AG08396 (cell line): ENCODE measurements at regions not wholly inside any gene's neighbourhood (a gene's known extent, or its start where the extent isn't known, plus 50 kb on each side); places are given as distances from the start of the nearest gene placed in this dataset.

Source experiments
- DNase-seq: peaks from one replicate; pipeline ENCODE4 v3.0.0; 2012; ENCODE audit warnings: low spot score, mixed read lengths

DNA sequence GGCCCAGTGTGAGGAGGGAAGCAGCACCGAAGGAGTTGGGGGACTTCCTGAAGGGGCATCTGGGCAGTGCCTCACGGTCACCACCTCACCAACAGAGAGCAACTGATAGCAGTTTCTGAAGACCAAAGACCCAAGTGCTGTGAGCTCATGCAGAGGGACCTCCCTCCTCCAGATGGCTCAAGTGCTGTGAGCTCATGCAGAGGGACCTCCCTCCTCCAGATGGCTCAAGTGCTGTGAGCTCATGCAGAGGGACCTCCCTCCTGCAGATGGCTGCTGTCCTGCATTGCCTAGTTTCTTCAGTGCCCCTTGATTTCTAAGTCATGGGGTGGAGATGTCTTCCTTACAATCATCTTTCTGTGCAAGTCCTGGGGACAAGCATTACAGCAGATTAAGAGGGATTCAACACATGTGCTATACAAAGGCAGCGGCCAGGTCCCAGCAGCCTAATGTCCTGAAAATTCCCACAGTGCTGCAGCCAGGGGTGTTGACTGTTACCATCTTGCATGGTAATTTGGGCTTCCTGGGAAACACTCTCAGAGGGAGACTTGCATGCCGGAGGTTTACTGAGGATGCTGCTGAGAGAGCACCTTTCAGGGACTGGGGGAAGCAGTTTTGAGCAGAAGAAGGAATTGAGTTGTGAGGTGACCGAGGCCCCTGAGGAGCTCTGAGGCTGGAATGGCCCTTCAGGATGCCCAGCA lies 409.3 kb downstream of the GALR1 start:
- DNase-seq: no peak

- no peak for DNase-seq
Observed at GRCh38 chr18:77666613-77667012, 417.0 kb downstream of the GALR1 start.

DNA sequence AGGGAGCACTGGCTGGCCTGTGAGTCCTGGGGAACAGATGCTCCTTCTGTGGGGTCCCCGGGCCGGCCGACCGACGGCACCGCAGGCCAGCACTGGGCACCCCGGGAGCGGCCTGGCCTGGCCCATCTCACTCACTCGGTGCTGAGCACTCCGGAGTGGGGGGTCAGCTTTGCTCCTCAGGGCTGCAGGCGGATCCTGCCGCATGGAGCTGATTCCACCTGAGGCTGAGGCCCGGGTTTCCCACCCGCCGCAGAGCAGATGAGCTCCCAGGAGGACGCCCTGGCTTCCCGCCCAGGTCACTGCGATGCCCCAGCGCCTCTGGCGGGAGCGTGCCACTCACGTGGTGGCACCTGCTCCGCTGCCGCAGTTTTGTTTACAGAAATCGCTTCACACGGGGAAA lies 418.6 kb downstream of the GALR1 start:
- no peak for DNase-seq

- DNase-seq: no peak
Observed at GRCh38 chr18:77669331-77669730, 419.7 kb downstream of the GALR1 start.

GRCh38 chr18:77671456-77672167 lies 422.0 kb downstream of the GALR1 start:
- DNase-seq: no peak

DNA sequence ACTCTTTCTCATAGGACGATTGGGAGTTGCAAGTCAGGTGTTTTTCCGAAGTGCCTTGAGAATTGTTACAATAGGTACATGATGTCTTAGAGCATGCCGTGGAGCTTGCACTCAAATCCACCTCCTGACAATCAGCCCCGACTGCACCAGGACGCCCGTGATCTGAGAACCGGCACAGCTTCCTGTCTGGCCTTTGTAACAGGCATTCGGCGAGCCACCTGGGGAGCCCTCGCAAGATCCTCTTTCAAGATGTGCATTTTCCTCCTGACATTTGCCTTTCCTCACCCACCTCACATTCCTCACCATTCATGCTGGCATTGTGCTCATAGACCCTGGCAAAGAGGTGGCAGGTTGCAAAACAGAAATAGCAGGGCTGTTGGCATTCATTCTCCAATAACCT lies 427.3 kb downstream of the GALR1 start:
- no peak for DNase-seq

DNA sequence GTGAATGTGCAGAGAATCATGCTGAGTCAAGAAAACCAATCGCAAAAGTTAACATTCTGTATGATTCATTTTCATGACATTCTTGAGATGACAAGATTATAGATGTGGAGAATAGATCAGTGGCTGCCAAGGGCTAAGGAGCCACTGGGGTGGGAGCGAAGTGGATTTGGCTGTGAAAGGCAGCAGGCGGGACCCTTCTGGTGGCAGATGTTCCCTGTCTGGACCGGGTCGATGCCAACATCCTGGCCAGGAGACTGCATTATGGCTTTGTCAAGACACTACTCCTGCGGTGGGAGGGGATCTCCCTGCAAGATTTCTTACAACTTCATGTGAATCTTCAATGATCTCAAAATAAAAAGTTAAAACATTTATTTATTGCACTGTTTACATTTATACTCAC lies 427.9 kb downstream of the GALR1 start:
- no peak for DNase-seq

DNA sequence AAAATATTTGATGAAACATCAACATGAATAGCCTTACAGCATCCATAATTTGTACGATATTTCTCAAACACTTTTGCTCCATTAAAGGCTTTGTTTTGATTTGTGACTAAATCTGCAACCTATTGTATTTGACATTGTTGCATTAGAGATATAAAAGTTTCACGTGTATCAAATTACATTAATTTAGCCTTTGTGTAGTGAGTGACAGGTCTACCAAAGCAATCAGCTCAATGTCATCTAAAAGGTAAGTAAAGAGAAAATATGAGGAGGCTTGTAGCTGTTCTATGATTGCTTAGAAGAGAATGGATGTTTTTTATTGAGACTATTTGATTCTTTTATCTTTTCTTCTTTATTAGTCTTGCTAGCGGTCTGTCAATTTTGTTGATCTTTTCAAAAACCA lies 430.2 kb downstream of the GALR1 start:
- no peak for DNase-seq

DNA sequence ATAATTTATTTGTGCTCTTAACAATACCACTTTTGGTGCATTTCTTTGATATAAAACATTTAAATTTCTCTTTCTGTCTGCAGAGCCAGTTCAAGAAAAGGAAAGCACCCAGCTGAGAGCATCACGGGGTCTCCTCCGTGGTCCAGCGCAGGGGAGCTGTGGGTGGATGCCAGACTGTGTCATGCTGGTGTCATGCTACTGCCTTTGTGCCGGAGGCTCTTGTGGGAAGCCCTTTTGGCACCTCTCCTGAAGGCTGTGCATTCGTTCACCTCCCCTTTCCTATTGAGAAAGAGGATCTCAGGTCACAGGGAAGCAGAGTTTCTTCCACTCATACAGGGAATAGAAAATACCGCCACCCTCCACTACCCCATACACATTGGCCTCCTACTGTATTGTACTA lies 450.4 kb downstream of the GALR1 start:
- no peak for DNase-seq

- DNase-seq: no peak
Observed at GRCh38 chr18:77701977-77702376, 452.3 kb downstream of the GALR1 start.

DNA sequence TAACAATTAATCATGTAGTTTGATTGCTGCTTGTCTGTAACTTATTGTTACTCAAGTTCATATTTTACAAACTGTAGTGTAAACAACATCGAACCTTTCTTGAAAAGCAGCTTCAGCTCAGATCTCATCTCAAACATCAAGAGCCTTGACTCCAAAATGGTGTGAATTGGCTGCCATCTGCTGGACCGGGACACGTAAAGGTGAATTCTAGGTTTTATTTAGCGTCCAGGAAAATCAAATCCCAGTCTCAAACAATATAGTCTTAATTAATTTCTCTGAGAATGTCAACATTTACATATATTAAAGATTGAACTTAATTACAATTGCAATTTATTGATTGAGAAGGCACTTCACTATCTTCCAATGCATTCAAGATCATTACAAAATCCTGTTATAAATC lies 453.0 kb downstream of the GALR1 start:
- DNase-seq: no peak

DNA sequence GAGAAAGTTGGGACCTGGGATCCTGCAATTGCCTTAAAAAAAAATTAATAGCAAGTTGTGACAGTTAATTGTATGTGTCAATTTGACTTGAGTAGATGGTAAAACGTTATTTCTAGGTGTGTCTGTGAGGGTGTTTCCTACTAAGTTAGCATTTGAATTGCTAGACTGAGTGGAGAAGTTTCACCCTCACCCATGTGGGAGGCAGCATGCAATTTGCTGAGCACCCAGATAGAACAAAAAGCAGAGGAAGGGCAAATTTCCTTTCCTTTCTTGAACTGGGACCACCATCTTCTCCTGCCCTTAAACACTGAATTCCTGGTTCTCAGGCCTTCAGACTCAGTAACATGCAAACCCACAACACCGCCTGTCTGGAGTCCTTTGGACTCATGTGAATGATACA lies 455.7 kb downstream of the GALR1 start:
- DNase-seq: no peak

DNA sequence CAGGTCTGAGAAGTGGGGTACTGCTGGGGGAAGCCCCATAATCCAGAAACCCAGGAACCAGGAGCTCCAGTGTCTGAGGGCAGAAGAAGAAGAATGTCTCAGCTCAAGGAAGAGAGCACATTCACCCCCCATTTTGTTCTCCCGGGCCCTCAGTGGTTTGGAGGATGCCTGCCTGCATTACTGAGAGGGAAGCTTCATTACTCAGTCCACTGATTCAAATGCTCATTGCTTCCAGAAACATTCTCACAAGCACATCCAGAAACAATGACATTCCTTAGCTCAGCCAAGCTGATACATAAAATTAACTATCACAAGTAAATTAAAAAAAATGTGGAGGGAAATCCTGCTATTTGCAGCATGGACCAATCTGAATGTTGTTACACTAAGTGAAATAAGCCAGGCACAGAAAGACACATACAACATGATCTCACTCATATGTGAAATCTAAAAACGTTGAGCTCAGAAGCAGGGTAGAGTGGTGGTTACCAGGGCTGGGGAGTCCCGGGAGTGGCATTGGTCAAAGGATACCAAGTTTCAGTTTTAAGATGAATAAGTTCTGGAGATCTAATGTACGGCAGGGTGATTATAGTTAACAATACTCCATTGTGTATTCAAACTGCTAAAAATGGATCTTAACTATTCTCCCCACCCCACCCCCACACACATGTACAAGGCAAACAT lies 459.3 kb downstream of the GALR1 start:
- DNase-seq: no peak

- no peak for DNase-seq
Observed at GRCh38 chr18:77711096-77711495, 461.4 kb downstream of the GALR1 start.

DNA sequence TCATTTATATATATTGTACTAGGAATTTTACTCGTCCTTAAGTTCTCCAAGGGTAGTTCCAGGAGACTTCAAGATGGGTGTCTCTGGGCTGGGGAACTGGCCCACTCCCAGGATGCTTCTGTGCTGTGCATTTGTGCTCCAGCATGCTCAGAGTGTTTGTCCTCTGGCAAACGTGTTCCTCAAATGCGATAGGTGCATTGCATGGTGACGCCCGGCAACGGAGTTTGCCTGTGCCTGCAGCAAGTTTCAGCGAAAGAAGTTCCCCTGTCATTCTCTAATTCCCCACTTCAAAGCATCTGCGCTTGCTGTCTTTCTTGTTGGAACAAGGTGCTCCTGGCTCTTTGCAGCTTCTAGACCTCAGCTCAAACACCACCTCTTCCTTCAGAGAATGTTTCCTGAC lies 465.1 kb downstream of the GALR1 start:
- DNase-seq: no peak

DNA sequence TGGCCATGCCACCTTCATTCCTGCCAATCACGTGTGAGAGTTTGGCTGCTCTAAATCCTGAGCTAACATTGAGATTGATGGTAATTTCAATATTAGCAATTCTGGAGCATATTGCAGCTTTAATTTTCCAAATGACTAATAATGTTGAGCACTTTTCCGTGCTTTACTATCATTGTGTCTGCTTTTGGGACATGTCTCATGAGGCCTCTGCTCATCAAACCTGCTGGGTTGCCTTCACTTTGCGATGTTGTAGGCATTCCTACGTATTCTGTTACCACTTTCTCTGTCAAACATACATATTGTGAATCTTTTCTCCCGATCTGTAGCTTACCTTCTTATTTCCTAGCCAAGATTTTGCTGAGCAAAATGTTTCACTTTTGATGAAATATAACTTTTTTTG lies 466.6 kb downstream of the GALR1 start:
- no peak for DNase-seq

DNA sequence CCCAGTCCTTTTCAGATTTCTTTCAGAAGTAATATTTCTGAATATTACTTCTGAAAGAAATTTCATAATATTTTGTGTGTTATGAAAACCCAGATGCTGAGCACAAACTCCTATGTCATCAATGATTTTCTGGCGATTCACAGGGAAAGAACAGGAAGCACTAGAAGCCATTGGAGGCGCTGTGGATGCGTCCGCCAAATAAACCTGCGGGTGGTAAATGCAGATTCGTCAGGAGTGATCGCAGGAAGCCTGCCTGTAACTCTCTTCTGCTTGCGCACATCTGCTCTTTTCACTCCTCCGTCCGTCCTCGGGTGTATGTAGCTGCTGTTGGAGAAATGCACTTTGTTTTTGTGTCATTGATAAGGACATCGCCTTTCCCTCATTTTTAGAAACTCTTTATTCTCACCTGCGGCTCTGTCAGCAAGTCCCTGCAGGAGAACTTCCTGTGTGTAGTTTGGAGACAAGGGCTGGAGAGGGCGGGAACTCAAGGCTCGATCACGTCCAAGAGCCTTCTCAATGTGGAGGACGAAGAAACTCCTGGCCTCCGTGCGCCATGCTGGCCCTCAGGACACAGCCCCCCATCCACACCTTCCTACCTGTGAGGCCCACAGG lies 483.8 kb downstream of the GALR1 start:
- no peak for DNase-seq

DNA sequence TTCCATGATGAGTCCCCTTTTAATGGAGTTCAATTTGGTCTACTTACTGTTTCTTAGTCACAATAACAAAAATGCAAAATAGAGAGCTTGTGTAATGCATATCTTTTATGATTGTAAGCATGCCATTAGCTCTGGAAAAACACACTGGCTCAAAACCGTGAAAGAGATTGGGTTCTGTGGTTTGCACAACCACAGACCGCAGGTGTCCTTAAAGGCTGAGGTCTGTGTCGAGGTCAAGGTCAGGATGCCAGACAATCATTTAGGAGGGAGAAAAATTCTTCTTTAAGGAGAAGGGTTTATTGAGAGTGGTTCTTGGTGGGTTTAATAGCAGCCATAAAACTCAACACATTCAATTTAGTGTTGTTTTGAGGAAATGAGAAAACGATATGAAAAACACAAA lies 487.2 kb downstream of the GALR1 start:
- no peak for DNase-seq

- no peak for DNase-seq
Observed at GRCh38 chr18:77737405-77737804, 487.8 kb downstream of the GALR1 start.

GRCh38 chr18:77749089-77749488 lies 499.4 kb downstream of the GALR1 start:
- no peak for DNase-seq

DNA sequence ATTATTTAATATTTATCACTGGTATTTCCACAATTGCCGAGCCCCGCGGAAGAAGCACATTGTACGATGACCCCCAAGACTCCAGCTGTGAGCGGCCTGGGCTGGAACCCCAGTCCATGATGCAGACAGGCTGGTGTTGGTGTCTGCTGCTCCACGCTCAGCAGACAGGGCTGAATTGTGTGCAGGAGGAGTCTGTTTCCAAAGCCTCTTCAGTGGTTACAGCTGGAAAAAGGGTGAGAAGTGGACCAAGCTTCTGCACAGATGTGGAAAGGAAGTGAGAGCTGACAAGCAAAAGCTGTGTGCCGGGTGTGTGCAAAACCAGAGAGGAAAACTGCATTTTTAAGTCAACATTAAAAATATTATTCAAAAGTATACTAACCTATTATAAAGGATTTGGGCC lies 500.4 kb downstream of the GALR1 start:
- DNase-seq: no peak

GRCh38 chr18:77754475-77755044 lies 504.9 kb downstream of the GALR1 start:
- DNase-seq: no peak

GRCh38 chr18:77755187-77755586 lies 505.5 kb downstream of the GALR1 start:
- no peak for DNase-seq
